ENCODE measurements at regions not wholly inside any gene's neighbourhood (a gene's known extent, or its start where the extent isn't known, plus 50 kb on each side); places are given as distances from the start of the nearest gene placed in this dataset.
A peak's percentile ranks its signal among the peaks of the same experiment; 100 is the strongest.

- peak overlapping the region; percentile 71 for H3K27ac Mint-ChIP-seq (ENCODE audit: unreplicated experiment)
Measured at GRCh38 chr5:114252226-114252625, 109.6 kb upstream of the KCNN2 start.

GRCh38 chr5:114255260-114255659 lies 106.6 kb upstream of the KCNN2 start:
- TF ChIP-seq CTCF (IDR thresholded peaks at IDR 0.05): no peak
- Mint-ChIP-seq H3K4me3 (ENCODE audit: unreplicated experiment) (no peak overlapping the region), H3K9me3 (ENCODE audit: unreplicated experiment) (peaks cover 6% of the 10 kb centered on the region), H3K27me3 (ENCODE audit: unreplicated experiment) (no peaks in the 10 kb centered on the region), H3K27ac (ENCODE audit: unreplicated experiment) (no peak overlapping the region), H3K36me3 (ENCODE audit: unreplicated experiment) (peaks cover 6% of the 10 kb centered on the region), H3K4me1 (ENCODE audit: unreplicated experiment) (peaks cover 23% of the 10 kb centered on the region)
- DNase-seq (ENCODE audit: extremely low spot score, unreplicated experiment): no peak

More at GRCh38 chr5:114252226-114252625, 109.6 kb upstream of the KCNN2 start:
- peaks cover 6% of the 10 kb centered on the region for H3K9me3 Mint-ChIP-seq (ENCODE audit: unreplicated experiment)
- TF ChIP-seq CTCF (IDR thresholded peaks at IDR 0.05): no peak
- H3K4me3 Mint-ChIP-seq (ENCODE audit: unreplicated experiment): no peak overlapping the region
- no peak for DNase-seq (ENCODE audit: extremely low spot score, unreplicated experiment)
- H3K27me3 Mint-ChIP-seq (ENCODE audit: unreplicated experiment): no peaks in the 10 kb centered on the region
- H3K4me1 Mint-ChIP-seq (ENCODE audit: unreplicated experiment): peaks cover 40% of the 10 kb centered on the region
- H3K36me3 Mint-ChIP-seq (ENCODE audit: unreplicated experiment): no peaks in the 10 kb centered on the region

GRCh38 chr5:114261989-114262388 lies 99.9 kb upstream of the KCNN2 start:
- Mint-ChIP-seq H3K9me3 (ENCODE audit: unreplicated experiment) (no peaks in the 10 kb centered on the region), H3K4me1 (ENCODE audit: unreplicated experiment) (no peaks in the 10 kb centered on the region), H3K4me3 (ENCODE audit: unreplicated experiment) (no peak overlapping the region), H3K27ac (ENCODE audit: unreplicated experiment) (no peak overlapping the region), H3K36me3 (ENCODE audit: unreplicated experiment) (peaks cover 6% of the 10 kb centered on the region), H3K27me3 (ENCODE audit: unreplicated experiment) (no peaks in the 10 kb centered on the region)
- no peak for DNase-seq (ENCODE audit: extremely low spot score, unreplicated experiment)
- TF ChIP-seq CTCF (IDR thresholded peaks at IDR 0.05): no peak

- no peaks in the 10 kb centered on the region for H3K4me1 Mint-ChIP-seq (ENCODE audit: unreplicated experiment)
Measured at GRCh38 chr5:114265432-114266060, 96.3 kb upstream of the KCNN2 start.

GRCh38 chr5:114266374-114266773 lies 95.5 kb upstream of the KCNN2 start:
- H3K27ac Mint-ChIP-seq (ENCODE audit: unreplicated experiment): no peak overlapping the region
- no peaks in the 10 kb centered on the region for H3K9me3 Mint-ChIP-seq (ENCODE audit: unreplicated experiment)
- no peak for DNase-seq (ENCODE audit: extremely low spot score, unreplicated experiment)
- TF ChIP-seq CTCF (IDR thresholded peaks at IDR 0.05): no peak
- no peaks in the 10 kb centered on the region for H3K4me1 Mint-ChIP-seq (ENCODE audit: unreplicated experiment)
- no peak overlapping the region for H3K4me3 Mint-ChIP-seq (ENCODE audit: unreplicated experiment)
- H3K27me3 Mint-ChIP-seq (ENCODE audit: unreplicated experiment): no peaks in the 10 kb centered on the region
- H3K36me3 Mint-ChIP-seq (ENCODE audit: unreplicated experiment): no peaks in the 10 kb centered on the region

More at GRCh38 chr5:114265432-114266060, 96.3 kb upstream of the KCNN2 start:
- no peaks in the 10 kb centered on the region for H3K27me3 Mint-ChIP-seq (ENCODE audit: unreplicated experiment)
- no peak overlapping the region for H3K27ac Mint-ChIP-seq (ENCODE audit: unreplicated experiment)
- no peak for TF ChIP-seq CTCF (IDR thresholded peaks at IDR 0.05)
- H3K4me3 Mint-ChIP-seq (ENCODE audit: unreplicated experiment): no peak overlapping the region
- DNase-seq (ENCODE audit: extremely low spot score, unreplicated experiment): no peak
- no peaks in the 10 kb centered on the region for H3K9me3 Mint-ChIP-seq (ENCODE audit: unreplicated experiment)
- no peaks in the 10 kb centered on the region for H3K36me3 Mint-ChIP-seq (ENCODE audit: unreplicated experiment)

Data from osteocyte (in vitro differentiated cells).